B cell (primary cell): ENCODE measurements at regions not wholly inside any gene's neighbourhood (a gene's known extent, or its start where the extent isn't known, plus 50 kb on each side); places are given as distances from the start of the nearest gene placed in this dataset.

Experiments
- EZH2 ChIP-seq: IDR thresholded peaks from 2 replicates; pipeline ENCODE4 v1.6.1; 2012; ENCODE audit warnings: borderline replicate concordance, low read depth, mild to moderate bottlenecking, moderate library complexity, low read length; ENCODE audit not compliant: insufficient read depth, poor library complexity, severe bottlenecking
- TF ChIP-seq, protein P1 (sequence below): fragments of 200-600 bp; IDR thresholded peaks from one replicate; pipeline ENCODE4 v1.8.0; 2022; ENCODE audit warnings: antibody characterized with exemption, mild to moderate bottlenecking

GRCh38 chr4:43846111-43846587 is 602.5 kb downstream of the KCTD8 start:
- TF ChIP-seq, protein P1, sequence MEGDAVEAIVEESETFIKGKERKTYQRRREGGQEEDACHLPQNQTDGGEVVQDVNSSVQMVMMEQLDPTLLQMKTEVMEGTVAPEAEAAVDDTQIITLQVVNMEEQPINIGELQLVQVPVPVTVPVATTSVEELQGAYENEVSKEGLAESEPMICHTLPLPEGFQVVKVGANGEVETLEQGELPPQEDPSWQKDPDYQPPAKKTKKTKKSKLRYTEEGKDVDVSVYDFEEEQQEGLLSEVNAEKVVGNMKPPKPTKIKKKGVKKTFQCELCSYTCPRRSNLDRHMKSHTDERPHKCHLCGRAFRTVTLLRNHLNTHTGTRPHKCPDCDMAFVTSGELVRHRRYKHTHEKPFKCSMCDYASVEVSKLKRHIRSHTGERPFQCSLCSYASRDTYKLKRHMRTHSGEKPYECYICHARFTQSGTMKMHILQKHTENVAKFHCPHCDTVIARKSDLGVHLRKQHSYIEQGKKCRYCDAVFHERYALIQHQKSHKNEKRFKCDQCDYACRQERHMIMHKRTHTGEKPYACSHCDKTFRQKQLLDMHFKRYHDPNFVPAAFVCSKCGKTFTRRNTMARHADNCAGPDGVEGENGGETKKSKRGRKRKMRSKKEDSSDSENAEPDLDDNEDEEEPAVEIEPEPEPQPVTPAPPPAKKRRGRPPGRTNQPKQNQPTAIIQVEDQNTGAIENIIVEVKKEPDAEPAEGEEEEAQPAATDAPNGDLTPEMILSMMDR: no peak
- TF ChIP-seq EZH2: no peak
